C4-2B (cell line): ENCODE measurements at regions not wholly inside any gene's neighbourhood (a gene's known extent, or its start where the extent isn't known, plus 50 kb on each side); places are given as distances from the start of the nearest gene placed in this dataset.

Source experiments
- CTCF ChIP-seq: fragments of 450-650 bp; conservative IDR thresholded peaks from 2 replicates; pipeline ENCODE4 v1.5.1; 2017; ENCODE audit warnings: mild to moderate bottlenecking
- ZFX ChIP-seq: fragments of 450-650 bp; IDR thresholded peaks from 2 replicates; pipeline ENCODE4 v1.6.1; 2017

GRCh38 chr14:23896609-23897153 is 56.9 kb upstream of the DHRS4 start:
- TF ChIP-seq CTCF: no peak
- no peak for TF ChIP-seq ZFX
